ENCODE measurements at regions not wholly inside any gene's neighbourhood (a gene's known extent, or its start where the extent isn't known, plus 50 kb on each side); places are given as distances from the start of the nearest gene placed in this dataset.

GRCh38 chr12:23236066-23236780, 611.3 kb downstream of the ETNK1 start:
- TF ChIP-seq POLR2A (IDR thresholded peaks at IDR 0.05; ENCODE audit: low read depth, low read length): no peak
- TF ChIP-seq CTCF (conservative IDR thresholded peaks at IDR 0.05; ENCODE audit: low read depth, low read length): no peak
- no peak for TF ChIP-seq MXI1 (IDR thresholded peaks at IDR 0.05; ENCODE audit: borderline replicate concordance, low read depth, low read length)
- no peak for TF ChIP-seq USF2 (IDR thresholded peaks at IDR 0.05; ENCODE audit: low read depth, low read length)
- no peak for TF ChIP-seq RAD21 (IDR thresholded peaks at IDR 0.05; ENCODE audit: low read length)
- no peak for TF ChIP-seq SMC3 (IDR thresholded peaks at IDR 0.05; ENCODE audit: low read depth, low read length)
- no peak for TF ChIP-seq CEBPB (IDR thresholded peaks at IDR 0.05; ENCODE audit: low read depth, low read length)
- no peak for TF ChIP-seq FOS (IDR thresholded peaks at IDR 0.05; ENCODE audit: low read depth, low read length)
- TF ChIP-seq MAFK (IDR thresholded peaks at IDR 0.05; ENCODE audit: low read depth, low read length): no peak
- TF ChIP-seq RFX5 (IDR thresholded peaks at IDR 0.05; ENCODE audit: low read depth, low read length): no peak
- no peak for TF ChIP-seq RCOR1 (IDR thresholded peaks at IDR 0.05; ENCODE audit: insufficient replicate concordance, low read length)
